Fibroblast of mammary gland (primary cell): ENCODE measurements at regions not wholly inside any gene's neighbourhood (a gene's known extent, or its start where the extent isn't known, plus 50 kb on each side); places are given as distances from the start of the nearest gene placed in this dataset.

Source experiments
- DNase-seq: peaks from one replicate; pipeline ENCODE4 v3.0.0-alpha.2; 2010; ENCODE audit warnings: low read depth
- H3K4me3 ChIP-seq: 2 replicates; pipeline ENCODE4 v1.5.1; 2011; ENCODE audit warnings: low read depth, mild to moderate bottlenecking, low read length, moderate library complexity; ENCODE audit not compliant: control insufficient read depth
- CTCF ChIP-seq: conservative IDR thresholded peaks from 2 replicates; pipeline ENCODE4 v1.5.1; 2011; ENCODE audit warnings: low read depth, low read length, inconsistent platforms; ENCODE audit not compliant: control insufficient read depth, insufficient read depth

DNA sequence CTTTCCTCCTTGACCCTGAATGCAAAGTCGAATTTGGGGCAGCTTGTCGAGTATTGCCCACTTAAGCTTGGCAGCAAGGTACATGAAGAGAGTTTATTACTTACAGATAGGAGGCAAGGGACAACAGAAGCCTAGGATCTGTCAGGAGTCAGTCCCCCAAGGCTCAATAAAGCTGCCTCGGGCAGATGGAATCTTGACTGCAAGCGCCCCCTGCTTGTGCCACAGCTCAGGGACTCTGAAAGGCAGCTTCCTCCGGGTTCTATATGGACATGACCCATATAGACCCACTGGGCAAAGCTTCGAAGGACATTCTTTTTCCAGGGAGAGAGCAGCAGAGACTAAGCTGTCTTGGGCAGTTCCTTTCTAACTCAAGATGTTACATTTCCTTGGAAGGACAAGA lies 971.5 kb downstream of the EFNA5 start:
- no peak for TF ChIP-seq CTCF
- no peak for DNase-seq
- no peak overlapping the region for H3K4me3 ChIP-seq

DNA sequence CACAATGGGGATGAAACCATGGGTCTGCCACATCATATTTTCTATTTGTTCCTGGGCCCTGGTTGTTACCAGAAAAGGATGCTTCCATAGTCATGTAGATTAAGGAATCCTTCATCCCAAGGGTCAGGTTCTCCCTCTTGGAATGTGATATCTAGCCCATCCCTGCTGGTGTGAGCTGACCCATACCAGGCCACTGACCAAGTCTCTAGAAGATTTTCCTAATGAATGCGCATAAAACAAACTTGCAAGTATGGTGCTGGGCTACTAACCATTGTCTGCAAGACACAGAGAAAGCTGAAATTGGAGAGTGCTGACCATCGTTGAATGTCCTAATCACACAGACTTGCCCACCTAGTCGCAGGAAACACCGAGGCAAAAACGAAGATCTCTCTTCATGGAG lies 972.6 kb downstream of the EFNA5 start:
- DNase-seq = no peak
- no peak overlapping the region for H3K4me3 ChIP-seq
- TF ChIP-seq CTCF = no peak

GRCh38 chr5:106691701-106692100 lies 979.0 kb downstream of the EFNA5 start:
- no peak for TF ChIP-seq CTCF
- DNase-seq = no peak
- no peak overlapping the region for H3K4me3 ChIP-seq

- H3K4me3 ChIP-seq = no peak overlapping the region
- TF ChIP-seq CTCF = no peak
- no peak for DNase-seq
Observed at GRCh38 chr5:106690585-106690984, 980.2 kb downstream of the EFNA5 start.

- no peak overlapping the region for H3K4me3 ChIP-seq
- no peak for TF ChIP-seq CTCF
- DNase-seq = no peak
Observed at GRCh38 chr5:106680330-106680729, 990.4 kb downstream of the EFNA5 start.

DNA sequence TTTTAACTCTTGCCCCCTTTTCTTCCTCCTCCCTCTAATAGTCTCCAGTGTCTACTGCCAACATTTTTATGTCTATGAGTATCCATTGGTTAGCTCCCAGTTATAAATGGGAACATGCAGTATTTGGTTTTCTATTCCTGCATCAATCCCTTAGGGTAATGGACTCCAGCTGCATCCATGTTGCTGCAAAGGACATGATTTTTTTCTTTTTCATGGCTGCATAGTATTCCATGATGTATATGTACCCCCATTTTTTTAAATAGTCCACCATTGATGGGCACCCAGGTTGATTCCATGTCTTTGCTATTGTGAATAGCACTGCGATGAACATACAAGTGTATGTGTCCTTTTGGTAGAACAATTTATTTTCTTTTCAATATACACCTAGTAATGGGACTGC lies 993.7 kb downstream of the EFNA5 start:
- no peak for TF ChIP-seq CTCF
- no peak overlapping the region for H3K4me3 ChIP-seq
- no peak for DNase-seq

- no peak overlapping the region for H3K4me3 ChIP-seq
- DNase-seq = no peak
- TF ChIP-seq CTCF = no peak
Observed at GRCh38 chr5:106675687-106676086, 995.0 kb downstream of the EFNA5 start.
